Transverse colon (tissue), 4 donors: ENCODE measurements at regions not wholly inside any gene's neighbourhood (a gene's known extent, or its start where the extent isn't known, plus 50 kb on each side); places are given as distances from the start of the nearest gene placed in this dataset.

Experiments used
- POLR2A ChIP-seq: fragments of 450-650 bp; IDR thresholded peaks from one replicate; pipeline ENCODE4 v1.6.1; 2016; ENCODE audit warnings: antibody characterized with exemption, mild to moderate bottlenecking, moderate library complexity
- POLR2AphosphoS5 ChIP-seq, 3 donors: sonication (generic); formaldehyde crosslinking; IDR thresholded peaks; one replicate each; pipeline ENCODE4 v1.6.1; 2016; ENCODE audit warnings: antibody characterized with exemption in 3 of 3
- TF ChIP-seq, protein P1 (sequence below), 5 experiments: fragments of 200-600 bp in 3 of 5; fragments of 450-650 bp in 2 of 5; sonication (generic) in 3 of 5; IDR thresholded peaks; 1 replicate in 2 of 5; 2 replicates in 3 of 5; pipeline ENCODE4 v1.5.1; 2016 to 2017; ENCODE audit warnings: antibody characterized with exemption in 5 of 5, inconsistent platforms in 3 of 5, mild to moderate bottlenecking in 2 of 5, moderate library complexity in 1 of 5

DNA sequence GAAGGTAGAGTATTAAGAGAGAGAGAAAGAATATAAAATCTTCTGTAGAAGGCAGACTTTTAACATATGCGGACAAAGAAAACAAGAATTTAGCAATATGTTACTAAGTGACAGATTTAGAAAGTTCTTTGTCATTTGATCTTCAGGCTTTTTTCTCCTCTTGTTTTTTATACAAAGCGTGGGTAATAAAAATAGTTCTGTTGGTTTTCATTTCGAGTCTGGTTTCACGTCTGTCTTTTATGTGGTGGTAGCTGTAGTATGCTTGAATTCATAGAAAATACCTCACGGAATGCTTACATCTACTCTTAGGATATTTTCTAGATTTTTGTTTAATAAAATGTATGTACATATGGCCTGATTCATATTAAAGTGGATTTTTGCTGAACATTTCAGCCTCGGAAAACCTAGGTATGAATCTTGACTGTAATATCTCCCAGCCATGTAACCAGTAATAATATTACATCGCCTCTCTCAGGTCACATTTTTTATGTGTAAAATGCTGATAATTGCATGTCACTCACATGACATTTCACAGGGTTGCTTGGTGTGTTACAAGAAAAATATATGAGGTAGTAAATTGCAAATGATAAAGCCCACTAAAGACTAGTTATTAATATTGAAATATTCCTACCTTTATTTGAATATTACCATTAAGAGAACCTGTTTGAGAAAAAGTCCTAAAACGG, 72.5 kb upstream of the TAF11L2 start:
- TF ChIP-seq POLR2A (no peak), POLR2AphosphoS5 (IDR thresholded peaks at IDR 0.05) (no peak)
- TF ChIP-seq, protein P1, sequence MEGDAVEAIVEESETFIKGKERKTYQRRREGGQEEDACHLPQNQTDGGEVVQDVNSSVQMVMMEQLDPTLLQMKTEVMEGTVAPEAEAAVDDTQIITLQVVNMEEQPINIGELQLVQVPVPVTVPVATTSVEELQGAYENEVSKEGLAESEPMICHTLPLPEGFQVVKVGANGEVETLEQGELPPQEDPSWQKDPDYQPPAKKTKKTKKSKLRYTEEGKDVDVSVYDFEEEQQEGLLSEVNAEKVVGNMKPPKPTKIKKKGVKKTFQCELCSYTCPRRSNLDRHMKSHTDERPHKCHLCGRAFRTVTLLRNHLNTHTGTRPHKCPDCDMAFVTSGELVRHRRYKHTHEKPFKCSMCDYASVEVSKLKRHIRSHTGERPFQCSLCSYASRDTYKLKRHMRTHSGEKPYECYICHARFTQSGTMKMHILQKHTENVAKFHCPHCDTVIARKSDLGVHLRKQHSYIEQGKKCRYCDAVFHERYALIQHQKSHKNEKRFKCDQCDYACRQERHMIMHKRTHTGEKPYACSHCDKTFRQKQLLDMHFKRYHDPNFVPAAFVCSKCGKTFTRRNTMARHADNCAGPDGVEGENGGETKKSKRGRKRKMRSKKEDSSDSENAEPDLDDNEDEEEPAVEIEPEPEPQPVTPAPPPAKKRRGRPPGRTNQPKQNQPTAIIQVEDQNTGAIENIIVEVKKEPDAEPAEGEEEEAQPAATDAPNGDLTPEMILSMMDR (IDR thresholded peaks at IDR 0.05) = no peak
